SK-N-SH treated with all-trans-retinoic acid at 6 μM for 48 hours (cell line): ENCODE measurements at regions not wholly inside any gene's neighbourhood (a gene's known extent, or its start where the extent isn't known, plus 50 kb on each side); places are given as distances from the start of the nearest gene placed in this dataset.

Experiments
- CREB5 ChIP-seq: fragments of 250-450 bp; sonication (Bioruptor Pico); IDR thresholded peaks from 2 replicates; pipeline ENCODE4 v1.5.1; 2020; ENCODE audit warnings: low read depth, mild to moderate bottlenecking, moderate library complexity
- RARB ChIP-seq: fragments of 250-450 bp; sonication (Bioruptor Pico); IDR thresholded peaks from 2 replicates; pipeline ENCODE4 v1.8.0; 2021; ENCODE audit warnings: mild to moderate bottlenecking, moderate library complexity
- SNAI2 ChIP-seq: fragments of 250-450 bp; sonication (Bioruptor Pico); IDR thresholded peaks from 2 replicates; pipeline ENCODE4 v1.5.0; 2020; ENCODE audit warnings: mild to moderate bottlenecking, moderate library complexity
- TCF4 ChIP-seq: fragments of 250-450 bp; sonication (Bioruptor Pico); IDR thresholded peaks from 2 replicates; pipeline ENCODE4 v1.8.0; 2021; ENCODE audit warnings: mild to moderate bottlenecking, moderate library complexity, borderline replicate concordance
- TOX ChIP-seq: fragments of 250-450 bp; sonication (Bioruptor Pico); IDR thresholded peaks from 2 replicates; pipeline ENCODE4 v1.8.0; 2021; ENCODE audit warnings: mild to moderate bottlenecking, moderate library complexity, borderline replicate concordance
- ZFP3 ChIP-seq: fragments of 250-450 bp; sonication (Bioruptor Pico); IDR thresholded peaks from 2 replicates; pipeline ENCODE4 v1.5.0; 2020; ENCODE audit warnings: mild to moderate bottlenecking, moderate library complexity
- ZNF70 ChIP-seq: fragments of 450-650 bp; formaldehyde crosslinking; IDR thresholded peaks from 2 replicates; pipeline ENCODE4 v1.5.0; 2020; ENCODE audit warnings: mild to moderate bottlenecking, moderate library complexity

GRCh38 chr6:140486450-140487361, 1112.3 kb upstream of the CITED2 start:
- TF ChIP-seq TOX (CRISPR knock-in tag) (no peak), TCF4 (CRISPR knock-in tag) (no peak), ZNF70 (CRISPR knock-in tag) (no peak), ZFP3 (no peak), SNAI2 (no peak), CREB5 (CRISPR knock-in tag) (no peak), RARB (no peak)
